CD14-positive monocyte (primary cell): ENCODE measurements at regions not wholly inside any gene's neighbourhood (a gene's known extent, or its start where the extent isn't known, plus 50 kb on each side); places are given as distances from the start of the nearest gene placed in this dataset.
A peak's percentile ranks its signal among the peaks of the same experiment; 100 is the strongest.

Experiments used
- DNase-seq, 3 donors: peaks; one replicate each; pipeline ENCODE4 v3.0.0-alpha.2; 2011 to 2022
- H2AFZ ChIP-seq: 2 replicates; pipeline ENCODE4 v1.6.0; 2012; ENCODE audit warnings: mild to moderate bottlenecking, low read depth, low read length, inconsistent platforms; ENCODE audit not compliant: insufficient read depth, poor library complexity, severe bottlenecking
- H3K27ac ChIP-seq, 2 donors: 1 replicate in 1 of 2; 2 replicates in 1 of 2; pipeline ENCODE4 v1.5.1; 2012 to 2013; ENCODE audit warnings: low read length in 2 of 2, control low read depth in 1 of 2, inconsistent platforms in 1 of 2, low read depth in 1 of 2, mild to moderate bottlenecking in 1 of 2
- H3K27me3 ChIP-seq, 2 donors: one replicate each; pipeline versions ENCODE4 v1.6.0 to v1.6.1; 2011 to 2013; ENCODE audit warnings: low read length in 2 of 2; ENCODE audit not compliant: control insufficient read depth in 2 of 2, insufficient read depth in 2 of 2
- H3K36me3 ChIP-seq, 2 donors: replicated peaks in 1 of 2; 1 replicate in 1 of 2; 2 replicates in 1 of 2; pipeline versions ENCODE4 v1.5.1 to v1.6.1; 2012 to 2013; ENCODE audit warnings: low read length in 2 of 2, control low read depth in 1 of 2, inconsistent platforms in 1 of 2, mild to moderate bottlenecking in 1 of 2; ENCODE audit not compliant: insufficient read depth in 2 of 2, control insufficient read depth in 1 of 2
- H3K4me1 ChIP-seq, 2 donors: 1 replicate in 1 of 2; 2 replicates in 1 of 2; pipeline versions ENCODE4 v1.5.1 to v1.6.1; 2012 to 2013; ENCODE audit warnings: low read length in 2 of 2, control low read depth in 1 of 2, inconsistent platforms in 1 of 2, mild to moderate bottlenecking in 1 of 2, moderate library complexity in 1 of 2; ENCODE audit not compliant: insufficient read depth in 2 of 2, control insufficient read depth in 1 of 2
- H3K4me2 ChIP-seq: replicated peaks from 2 replicates; pipeline ENCODE3; 2012; ENCODE audit warnings: low read length, moderate library complexity, mild to moderate bottlenecking; ENCODE audit not compliant: poor library complexity, severe bottlenecking; ENCODE audit errors: extremely low read depth
- H3K4me3 ChIP-seq, 3 experiments: fragments of 200-600 bp in 1 of 3; sonication (generic) in 1 of 3; replicated peaks in 1 of 3; 1 replicate in 2 of 3; 2 replicates in 1 of 3; pipeline ENCODE4 v1.5.1; 2011 to 2013; ENCODE audit warnings: low read length in 3 of 3, mild to moderate bottlenecking in 3 of 3, control low read depth in 2 of 3, low read depth in 2 of 3, inconsistent platforms in 1 of 3, moderate library complexity in 1 of 3
- H3K79me2 ChIP-seq: 2 replicates; pipeline ENCODE4 v1.6.0; 2012; ENCODE audit warnings: mild to moderate bottlenecking, control low read depth, inconsistent platforms, low read length, moderate library complexity; ENCODE audit not compliant: insufficient read depth
- H3K9ac ChIP-seq: 2 replicates; pipeline ENCODE4 v1.6.0; 2017; ENCODE audit warnings: low read length, mild to moderate bottlenecking; ENCODE audit not compliant: insufficient read depth, poor library complexity, severe bottlenecking
- H3K9me3 ChIP-seq, 2 donors: replicated peaks in 1 of 2; 1 replicate in 1 of 2; 2 replicates in 1 of 2; pipeline versions ENCODE4 v1.5.1 to v1.6.1; 2012 to 2013; ENCODE audit warnings: low read length in 2 of 2, control low read depth in 1 of 2; ENCODE audit not compliant: control insufficient read depth in 1 of 2, insufficient read depth in 1 of 2
- H4K20me1 ChIP-seq: 2 replicates; pipeline ENCODE4 v1.6.0; 2012; ENCODE audit warnings: mild to moderate bottlenecking, low read length, control low read depth, moderate library complexity; ENCODE audit not compliant: insufficient read depth
- H3K27ac Mint-ChIP-seq, 7 donors: one replicate each; pipeline ENCODE4 v1.8.0; 2020; ENCODE audit warnings: mild to moderate bottlenecking in 7 of 7, mixed read lengths in 7 of 7, moderate library complexity in 6 of 7, inconsistent platforms in 2 of 7
- H3K27me3 Mint-ChIP-seq, 3 donors: one replicate each; pipeline ENCODE4 v1.8.0; 2021 to 2022; ENCODE audit warnings: low read depth in 3 of 3, mild to moderate bottlenecking in 3 of 3, mixed read lengths in 3 of 3, moderate library complexity in 3 of 3, inconsistent platforms in 1 of 3
- H3K36me3 Mint-ChIP-seq, 2 donors: one replicate each; pipeline ENCODE4 v1.8.0; 2020; ENCODE audit warnings: mixed read lengths in 2 of 2, inconsistent platforms in 1 of 2, mild to moderate bottlenecking in 1 of 2
- H3K4me1 Mint-ChIP-seq: one replicate; pipeline ENCODE4 v1.8.0; 2020; ENCODE audit warnings: mild to moderate bottlenecking, mixed read lengths
- H3K4me3 Mint-ChIP-seq, 2 donors: one replicate each; pipeline ENCODE4 v1.8.0; 2020; ENCODE audit warnings: mild to moderate bottlenecking in 2 of 2, mixed read lengths in 2 of 2, moderate library complexity in 1 of 2
- H3K9me3 Mint-ChIP-seq, 7 donors: one replicate each; pipeline ENCODE4 v1.8.0; 2020 to 2022; ENCODE audit warnings: mixed read lengths in 7 of 7, mild to moderate bottlenecking in 6 of 7, moderate library complexity in 6 of 7, inconsistent platforms in 2 of 7
- WGBS: methylation state at CpG from one replicate; pipeline ENCODE4 v1.1.5; 2013; ENCODE audit warnings: missing lambda C conversion rate; ENCODE audit not compliant: insufficient coverage; 5-methylcytosine and 5-hydroxymethylcytosine counted together
- intact Hi-C, 2 donors: fragments of 100-400 bp; cut with micrococcal nuclease; formaldehyde crosslinking; loops; one replicate each; pipeline versions ENCODE4 v1.15.0 to v1.15.1; 2023
- TF ChIP-seq, protein P1 (sequence below): fragments of 200-600 bp; IDR thresholded peaks from one replicate; pipeline ENCODE4 v1.8.0; 2022; ENCODE audit warnings: antibody characterized with exemption, mild to moderate bottlenecking

DNA sequence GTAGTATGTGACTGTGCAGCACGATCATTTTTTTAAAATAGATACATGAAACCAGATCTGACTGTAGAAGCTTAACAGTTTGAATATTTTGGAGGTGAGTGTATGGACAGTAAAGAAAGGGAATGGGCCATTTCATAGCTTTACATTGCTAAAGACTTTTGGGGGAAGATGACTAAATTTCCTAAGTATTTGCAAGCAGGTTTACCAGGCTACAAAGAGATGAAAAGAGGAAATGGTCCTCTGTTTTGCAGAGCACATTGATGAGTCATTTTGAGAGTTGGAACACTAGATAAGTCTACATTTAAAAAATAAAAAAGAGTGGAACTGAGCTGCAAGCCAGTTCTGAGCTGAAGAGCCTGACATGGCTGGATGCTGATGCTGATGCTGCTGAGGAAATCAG lies 115.7 kb upstream of the LRATD1 start:
- Histone ChIP-seq H3K9me3 (no peaks in the 10 kb centered on the region), H3K36me3 (no peaks in the 10 kb centered on the region), H3K27me3 (no peaks in the 10 kb centered on the region), H3K4me2 (no peak overlapping the region), H3K27ac (no peak overlapping the region), H3K4me3 (no peak overlapping the region), H2AFZ (no peak overlapping the region), H3K4me1 (no peaks in the 10 kb centered on the region), H3K79me2 (no peaks in the 10 kb centered on the region), H3K9ac (no peak overlapping the region), H4K20me1 (no peaks in the 10 kb centered on the region)
- Mint-ChIP-seq H3K4me1 (no peaks in the 10 kb centered on the region), H3K36me3 (no peaks in the 10 kb centered on the region), H3K27me3 (no peaks in the 10 kb centered on the region), H3K9me3 (peaks cover 0 to 8% (median 2%) of the 10 kb centered on the region in 7 donors), H3K27ac (peak overlapping the region in 1 of 7 donors; percentile 16), H3K4me3 (no peak overlapping the region)
- WGBS: no CpG with 5 or more reads among the region's 1 CpG
- intact Hi-C loops: no loop called here
- DNase-seq: no peak
- TF ChIP-seq, protein P1, sequence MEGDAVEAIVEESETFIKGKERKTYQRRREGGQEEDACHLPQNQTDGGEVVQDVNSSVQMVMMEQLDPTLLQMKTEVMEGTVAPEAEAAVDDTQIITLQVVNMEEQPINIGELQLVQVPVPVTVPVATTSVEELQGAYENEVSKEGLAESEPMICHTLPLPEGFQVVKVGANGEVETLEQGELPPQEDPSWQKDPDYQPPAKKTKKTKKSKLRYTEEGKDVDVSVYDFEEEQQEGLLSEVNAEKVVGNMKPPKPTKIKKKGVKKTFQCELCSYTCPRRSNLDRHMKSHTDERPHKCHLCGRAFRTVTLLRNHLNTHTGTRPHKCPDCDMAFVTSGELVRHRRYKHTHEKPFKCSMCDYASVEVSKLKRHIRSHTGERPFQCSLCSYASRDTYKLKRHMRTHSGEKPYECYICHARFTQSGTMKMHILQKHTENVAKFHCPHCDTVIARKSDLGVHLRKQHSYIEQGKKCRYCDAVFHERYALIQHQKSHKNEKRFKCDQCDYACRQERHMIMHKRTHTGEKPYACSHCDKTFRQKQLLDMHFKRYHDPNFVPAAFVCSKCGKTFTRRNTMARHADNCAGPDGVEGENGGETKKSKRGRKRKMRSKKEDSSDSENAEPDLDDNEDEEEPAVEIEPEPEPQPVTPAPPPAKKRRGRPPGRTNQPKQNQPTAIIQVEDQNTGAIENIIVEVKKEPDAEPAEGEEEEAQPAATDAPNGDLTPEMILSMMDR: no peak

DNA sequence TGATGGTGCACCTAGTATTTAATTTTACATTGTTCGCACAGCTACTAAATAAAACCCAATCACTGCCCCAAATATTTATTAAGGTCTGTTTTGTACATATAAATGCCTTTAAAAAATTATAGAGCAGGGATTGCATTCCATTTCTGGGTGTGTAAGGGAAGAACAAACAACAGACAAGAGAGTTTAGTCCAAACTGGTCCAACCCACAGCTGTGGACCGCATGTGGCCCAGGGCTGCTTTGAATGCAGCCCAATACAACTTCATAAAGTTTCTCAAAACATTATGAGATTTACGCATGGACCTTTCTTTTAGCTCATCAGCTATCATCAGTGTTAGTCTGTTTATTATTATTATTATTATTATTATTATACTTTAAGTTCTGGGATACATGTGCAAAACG lies 114.8 kb upstream of the LRATD1 start:
- H3K36me3 ChIP-seq: no peaks in the 10 kb centered on the region
- no peaks in the 10 kb centered on the region for H3K79me2 ChIP-seq
- H2AFZ ChIP-seq: no peak overlapping the region
- no peaks in the 10 kb centered on the region for H3K4me1 ChIP-seq
- H3K4me3 Mint-ChIP-seq: no peak overlapping the region
- no peak overlapping the region for H3K27ac Mint-ChIP-seq
- H3K4me3 ChIP-seq: no peak overlapping the region
- no peak for DNase-seq
- no peaks in the 10 kb centered on the region for H3K36me3 Mint-ChIP-seq
- H3K4me1 Mint-ChIP-seq: no peaks in the 10 kb centered on the region
- intact Hi-C loops: no loop called here
- no peak overlapping the region for H3K27ac ChIP-seq
- H3K9me3 ChIP-seq: no peaks in the 10 kb centered on the region
- H4K20me1 ChIP-seq: no peaks in the 10 kb centered on the region
- TF ChIP-seq, protein P1: no peak
- H3K27me3 Mint-ChIP-seq: no peaks in the 10 kb centered on the region
- no peaks in the 10 kb centered on the region for H3K27me3 ChIP-seq
- no peak overlapping the region for H3K9ac ChIP-seq
- H3K4me2 ChIP-seq: no peak overlapping the region
- peaks cover 0 to 11% (median 2%) of the 10 kb centered on the region in 7 donors for H3K9me3 Mint-ChIP-seq
- no CpG with 5 or more reads among the region's 4 CpGs for WGBS
